ENCODE measurements at regions not wholly inside any gene's neighbourhood (a gene's known extent, or its start where the extent isn't known, plus 50 kb on each side); places are given as distances from the start of the nearest gene placed in this dataset.
A peak's percentile ranks its signal among the peaks of the same experiment; 100 is the strongest.

DNA sequence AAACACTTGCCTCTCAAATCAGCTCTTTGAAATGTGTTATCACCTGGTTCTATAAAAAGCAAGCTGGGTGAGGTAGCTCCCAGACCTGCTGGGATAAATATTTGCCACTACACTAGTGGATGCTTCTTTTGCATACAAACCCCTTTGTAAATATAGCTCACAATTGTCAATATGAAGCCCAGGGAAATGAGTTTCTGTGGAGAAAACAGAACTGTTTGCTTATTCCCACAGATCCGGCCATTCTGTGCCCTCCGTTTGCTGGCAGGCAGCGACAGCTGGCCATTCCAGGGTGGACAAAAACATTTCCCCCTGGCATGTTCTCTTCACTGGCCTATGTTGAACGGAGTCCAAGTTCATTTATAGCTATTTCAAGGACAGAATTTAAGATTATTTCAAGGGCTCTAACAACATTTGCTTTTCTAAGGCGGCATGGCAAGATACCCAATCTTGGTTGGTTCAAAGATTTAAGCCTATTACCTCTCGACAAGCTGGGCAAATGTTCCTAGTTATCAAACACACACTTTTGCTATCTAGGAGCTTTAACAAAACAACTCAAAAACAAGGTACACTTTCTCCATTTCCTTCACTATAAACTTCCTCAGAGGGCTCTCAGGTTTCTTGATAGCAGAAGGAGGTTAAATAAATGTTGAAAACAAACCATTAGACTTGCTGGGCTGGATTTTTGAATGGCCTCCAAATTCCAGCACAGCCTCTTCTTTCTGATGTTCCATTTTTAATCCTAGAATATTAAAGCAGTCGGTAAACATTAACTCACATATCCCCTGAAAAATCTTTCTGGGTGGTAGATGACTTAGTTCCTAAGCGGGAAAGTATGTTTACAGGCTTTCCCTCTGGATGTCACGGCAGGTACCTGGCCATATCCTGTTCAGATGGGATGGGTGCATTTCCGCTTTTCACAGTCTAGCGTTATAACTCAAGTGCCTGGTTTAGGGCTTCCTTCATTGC lies 332.3 kb downstream of the PLK2 start:
- DNase-seq (ENCODE audit: insufficient read length, low spot score) = no peak
- no peak for FAIRE-seq

DNA sequence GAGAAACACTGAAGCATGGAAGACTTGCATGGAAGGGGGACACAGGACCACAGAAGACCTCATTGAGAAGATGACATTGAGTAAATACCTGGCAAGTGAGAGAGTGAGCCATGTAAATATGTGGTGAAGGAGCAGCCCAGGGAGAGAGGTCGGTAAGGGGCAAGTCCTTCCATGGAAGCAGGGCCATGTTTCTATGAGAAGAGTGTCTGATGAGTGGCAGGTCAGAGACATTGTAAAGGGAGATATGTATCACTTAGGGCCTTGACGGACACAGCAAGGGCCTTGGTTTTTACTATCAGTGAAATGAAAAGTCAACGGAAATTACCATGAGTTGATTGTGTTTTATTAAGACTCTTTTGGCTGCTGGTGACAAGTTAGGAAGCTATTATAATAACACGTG lies 336.4 kb downstream of the PLK2 start:
- FAIRE-seq = no peak
- no peak for DNase-seq (ENCODE audit: insufficient read length, low spot score)

DNA sequence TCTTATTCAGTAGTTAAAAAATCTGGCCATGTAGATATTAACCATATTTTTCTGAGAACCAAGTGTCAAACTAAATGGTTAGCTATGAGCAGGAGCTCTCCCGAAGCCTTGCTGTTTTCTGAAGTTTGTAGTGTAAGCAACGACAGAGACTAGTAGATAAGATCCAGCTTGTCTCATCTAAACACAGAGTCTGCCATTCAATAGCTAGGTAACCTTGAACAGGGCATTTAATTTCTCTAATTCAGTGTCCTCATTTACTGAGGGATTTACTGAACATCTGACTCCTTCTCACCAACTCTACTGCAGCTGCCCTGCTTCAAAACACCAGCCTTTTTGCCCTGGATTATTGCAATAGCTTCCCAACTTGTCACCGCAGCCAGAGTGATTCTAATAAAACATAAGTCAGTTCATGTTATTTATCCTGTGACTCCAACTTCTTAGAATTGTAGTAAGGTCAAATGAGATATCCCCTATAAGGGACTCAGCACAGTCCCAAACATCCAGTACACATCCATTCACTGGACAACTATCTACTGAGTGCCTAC lies 337.0 kb downstream of the PLK2 start:
- FAIRE-seq (no peak), DNase-seq (ENCODE audit: insufficient read length, low spot score) (no peak)

DNA sequence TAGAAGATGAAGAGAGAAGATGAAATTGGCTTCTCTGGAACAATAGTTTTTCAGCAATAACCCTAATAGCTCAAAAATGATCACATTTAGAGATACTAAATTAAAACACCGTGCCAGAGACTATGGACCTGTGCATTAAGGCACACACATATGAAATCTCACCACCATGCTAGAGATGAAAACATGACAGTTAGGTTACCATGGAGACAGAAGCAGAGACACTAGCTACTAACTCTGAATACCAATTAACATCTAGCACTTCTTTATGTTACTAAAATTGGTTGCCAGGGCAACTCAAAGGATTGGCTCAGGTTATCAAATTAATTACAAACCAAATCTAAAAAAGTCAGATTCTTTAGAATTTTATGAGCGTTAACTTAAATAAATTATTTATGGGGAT lies 337.7 kb downstream of the PLK2 start:
- FAIRE-seq = no peak
- no peak for DNase-seq (ENCODE audit: insufficient read length, low spot score)

DNA sequence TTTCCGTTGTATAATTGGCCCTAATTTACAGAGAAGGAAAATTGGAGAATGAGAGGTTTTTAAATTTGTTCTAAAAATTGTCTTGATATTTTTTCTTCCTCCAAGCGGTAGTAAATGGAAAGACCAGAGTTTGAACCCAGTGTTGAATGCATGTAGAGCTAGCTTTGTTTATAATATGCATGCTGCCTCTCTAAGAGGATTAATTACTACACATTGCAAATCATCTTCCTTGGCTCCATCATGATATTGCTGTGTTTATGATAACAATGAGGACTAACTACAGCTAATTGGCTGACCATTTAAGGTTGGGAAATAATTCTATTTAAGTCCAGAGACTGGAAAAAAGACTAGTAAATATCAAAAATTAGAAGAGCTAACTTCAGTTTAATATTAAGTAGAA lies 338.5 kb downstream of the PLK2 start:
- FAIRE-seq (no peak), DNase-seq (ENCODE audit: insufficient read length, low spot score) (no peak)

DNA sequence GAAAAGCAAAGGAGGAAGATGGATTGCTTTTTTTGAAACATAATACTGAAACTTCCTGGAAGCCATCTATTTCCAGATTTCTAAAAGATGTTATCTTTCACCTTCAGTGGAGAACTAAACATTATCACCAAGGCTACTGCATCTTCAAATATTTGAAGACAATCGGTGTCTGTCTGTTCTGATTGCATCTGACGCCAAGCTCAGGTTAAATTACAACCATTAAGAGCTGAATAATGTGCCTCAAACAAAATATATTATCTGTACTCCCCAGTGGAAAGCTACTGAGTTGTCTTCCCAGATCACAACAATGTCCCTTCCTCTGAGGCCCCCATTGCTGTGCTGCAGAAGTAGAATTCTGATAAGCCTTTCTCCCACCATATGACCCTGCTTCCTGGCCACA lies 342.3 kb downstream of the PLK2 start:
- no peak for DNase-seq (ENCODE audit: insufficient read length, low spot score)
- no peak for FAIRE-seq

DNA sequence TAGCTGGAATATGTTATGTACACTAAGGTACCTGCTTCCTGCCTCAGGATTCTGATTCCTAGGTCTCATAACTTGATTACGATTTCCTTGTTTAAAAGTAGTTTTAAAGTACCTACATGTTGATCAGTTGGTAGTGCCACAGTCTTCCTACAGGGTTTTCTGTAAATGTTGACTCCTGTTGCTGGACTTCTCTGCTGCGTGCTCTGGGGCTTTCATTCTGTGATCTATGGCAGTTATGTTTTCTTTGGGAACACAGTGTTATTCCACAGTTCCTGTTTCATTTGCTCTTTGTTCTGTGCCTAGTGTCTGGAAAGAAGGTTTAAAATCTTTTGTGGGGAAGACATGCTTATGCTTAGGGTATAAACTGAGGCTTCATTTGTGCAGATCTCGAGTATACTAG lies 343.5 kb downstream of the PLK2 start:
- DNase-seq (ENCODE audit: insufficient read length, low spot score) = no peak

DNA sequence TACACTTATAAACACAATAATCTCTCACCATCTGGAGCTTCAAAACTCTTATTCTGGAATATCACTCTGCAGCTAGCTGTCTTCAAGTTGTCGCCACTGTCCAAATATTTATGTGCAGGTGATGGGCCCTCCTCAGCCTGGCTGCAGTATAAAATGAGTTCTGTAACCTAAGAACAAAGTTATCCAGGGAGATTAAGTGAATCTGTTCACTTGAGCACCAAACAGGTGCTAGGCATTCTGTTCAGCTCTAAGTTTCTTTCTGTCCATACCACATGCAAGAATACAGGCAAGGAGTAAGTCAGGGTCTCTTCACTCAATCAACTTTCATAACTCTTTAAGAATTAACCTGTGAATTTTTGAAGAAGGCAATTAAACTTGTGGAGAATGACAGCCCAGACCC lies 344.1 kb downstream of the PLK2 start:
- FAIRE-seq (no peak), DNase-seq (ENCODE audit: insufficient read length, low spot score) (no peak)

More for the DNA sequence above, 343.5 kb downstream of the PLK2 start:
- FAIRE-seq = no peak

DNA sequence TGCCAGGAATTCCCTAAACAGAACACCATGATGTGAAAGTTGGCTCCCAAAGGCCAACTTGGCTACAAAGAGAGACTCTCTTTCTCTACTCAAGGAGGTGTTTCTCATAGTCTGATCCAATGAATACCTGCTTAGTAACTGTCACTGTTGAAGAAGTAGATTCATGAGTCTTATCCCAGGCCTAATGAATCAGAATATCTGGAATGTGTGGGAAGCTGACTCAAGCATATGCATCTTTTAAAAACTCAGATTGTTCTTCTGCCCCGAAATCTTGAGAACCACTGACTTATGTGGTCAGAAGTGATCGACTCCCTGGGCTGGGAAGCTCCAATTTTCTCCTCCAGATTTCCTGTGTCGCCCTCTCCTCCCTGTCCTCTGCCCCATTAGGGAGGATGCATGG lies 345.6 kb downstream of the PLK2 start:
- FAIRE-seq (no peak), DNase-seq (ENCODE audit: insufficient read length, low spot score) (no peak)

DNA sequence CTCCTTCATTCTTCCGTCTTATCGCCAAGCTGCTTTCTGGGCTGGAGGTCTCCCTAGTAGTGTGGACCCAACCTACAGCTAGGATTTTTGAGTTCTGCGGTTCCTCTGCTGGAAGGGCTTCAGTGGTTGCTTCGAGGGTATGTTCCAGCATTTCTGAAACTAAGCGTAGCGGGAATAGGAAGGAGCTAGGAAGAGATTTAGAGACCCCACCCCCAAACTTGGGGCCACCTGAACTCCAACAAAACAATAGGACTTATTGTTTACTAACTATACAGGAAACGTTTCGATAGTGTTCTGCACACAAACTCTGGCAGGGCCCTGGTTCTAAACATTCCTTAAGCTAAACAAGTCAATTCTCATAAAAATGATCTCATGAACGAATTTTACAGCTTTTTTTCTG lies 346.7 kb downstream of the PLK2 start:
- FAIRE-seq = no peak
- DNase-seq (ENCODE audit: insufficient read length, low spot score) = no peak

DNA sequence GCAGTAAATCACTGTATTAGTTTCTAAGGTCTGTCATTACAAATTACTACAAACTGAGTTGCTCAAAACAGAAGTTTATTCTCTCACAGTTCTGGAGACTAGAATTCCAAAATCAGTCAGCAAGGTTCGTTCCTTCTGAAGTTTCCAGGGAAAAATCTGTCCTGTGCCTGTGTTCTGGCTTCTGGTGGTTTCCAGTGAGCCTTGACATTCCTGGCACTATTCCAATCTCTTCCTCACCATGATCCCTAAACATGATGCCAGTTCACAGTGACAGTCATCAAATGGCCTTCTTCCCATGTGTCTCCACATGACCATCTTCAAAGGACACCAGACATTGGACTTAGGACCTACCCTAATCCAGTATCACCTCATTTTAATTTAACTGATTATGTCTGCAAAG lies 351.4 kb downstream of the PLK2 start:
- no peak for FAIRE-seq
- DNase-seq (ENCODE audit: insufficient read length, low spot score) = no peak

DNA sequence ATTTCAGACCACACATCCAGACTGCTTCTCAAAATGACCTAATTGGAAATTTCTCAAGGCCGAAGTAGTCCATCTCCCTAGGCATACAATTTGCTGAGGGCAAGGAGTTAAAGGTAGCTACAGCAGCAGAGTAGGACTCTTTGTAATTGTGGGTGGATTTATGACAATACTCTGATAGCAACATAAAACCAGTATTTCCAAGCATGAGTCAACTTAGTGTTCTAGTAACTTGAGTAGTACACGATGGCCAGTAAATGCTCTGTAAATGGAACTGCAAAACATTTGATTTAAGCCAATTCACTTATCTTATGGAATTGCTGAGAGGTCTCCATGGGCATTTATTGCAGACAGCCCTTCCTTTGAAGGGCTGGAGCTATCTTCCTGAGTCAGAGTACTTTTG lies 352.2 kb downstream of the PLK2 start:
- DNase-seq (ENCODE audit: insufficient read length, low spot score) = no peak
- no peak for FAIRE-seq

DNA sequence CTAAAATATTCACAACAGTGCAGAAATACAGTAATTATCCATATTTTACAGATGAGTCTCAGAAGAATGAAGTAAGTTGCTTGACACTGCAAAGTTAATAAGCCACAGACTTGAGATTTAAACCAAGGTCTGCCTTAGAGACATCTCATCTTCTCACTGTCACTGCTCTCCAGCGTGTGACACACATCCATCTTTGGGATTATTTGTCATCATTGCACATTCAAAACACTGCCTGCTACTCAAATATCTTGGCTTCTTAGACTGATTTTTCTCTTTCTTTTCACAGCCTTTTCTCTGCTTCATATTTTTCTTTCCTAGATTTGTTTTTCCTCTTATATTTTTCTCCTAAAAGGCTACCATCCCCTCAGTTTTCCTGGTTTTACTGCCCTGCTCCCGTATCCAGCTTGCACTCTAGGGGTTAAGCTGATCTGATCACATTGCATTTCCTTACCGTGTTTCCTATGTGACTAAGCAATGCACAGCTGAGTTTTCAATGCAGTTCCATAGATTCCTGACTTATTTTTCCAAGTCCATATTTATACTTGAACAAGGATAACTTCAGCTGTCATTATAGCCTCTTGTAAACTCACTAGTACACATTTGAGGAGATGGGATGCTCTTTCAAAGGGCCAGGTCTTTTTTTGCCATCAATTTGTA lies 353.0 kb downstream of the PLK2 start:
- no peak for DNase-seq (ENCODE audit: insufficient read length, low spot score)
- FAIRE-seq = no peak

DNA sequence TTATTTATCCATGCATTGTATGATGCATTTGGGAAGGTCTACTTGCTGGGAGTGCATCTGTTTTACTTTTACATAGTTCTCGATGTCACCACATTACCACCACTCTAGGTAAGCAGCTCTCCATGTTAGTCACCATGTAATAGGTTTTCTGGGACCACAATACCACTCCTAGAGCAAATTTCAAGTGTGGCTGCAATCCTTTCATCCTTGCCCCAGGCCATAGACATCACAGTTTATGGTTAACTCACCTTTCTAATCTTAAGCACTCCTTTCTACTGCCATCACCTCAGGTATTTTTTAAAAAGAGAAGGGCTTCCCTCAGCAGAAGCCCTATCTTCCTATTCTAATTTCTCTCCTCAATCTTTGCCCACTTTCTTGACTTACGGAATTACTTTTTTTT lies 354.1 kb downstream of the PLK2 start:
- no peak for DNase-seq (ENCODE audit: insufficient read length, low spot score)
- FAIRE-seq = no peak

DNA sequence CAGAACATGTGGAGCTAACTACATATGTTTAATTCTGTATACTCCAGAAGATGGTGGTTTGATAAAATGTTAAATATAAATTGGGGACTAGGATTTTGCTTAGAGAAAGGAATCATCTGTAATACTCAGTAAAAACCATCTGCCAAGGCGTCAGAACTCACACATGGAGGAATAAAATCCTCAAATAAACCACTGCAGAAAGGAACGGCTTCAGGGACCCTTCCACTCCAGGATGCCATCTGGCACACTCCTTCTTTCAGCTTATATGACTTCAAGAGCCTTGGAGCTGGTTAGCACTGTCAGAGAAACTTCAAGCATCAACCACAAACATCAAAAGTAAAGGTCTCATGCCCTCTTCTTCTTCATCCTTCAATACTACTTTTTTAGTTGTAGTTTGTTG lies 360.6 kb downstream of the PLK2 start:
- no peak for DNase-seq (ENCODE audit: insufficient read length, low spot score)
- FAIRE-seq = no peak

DNA sequence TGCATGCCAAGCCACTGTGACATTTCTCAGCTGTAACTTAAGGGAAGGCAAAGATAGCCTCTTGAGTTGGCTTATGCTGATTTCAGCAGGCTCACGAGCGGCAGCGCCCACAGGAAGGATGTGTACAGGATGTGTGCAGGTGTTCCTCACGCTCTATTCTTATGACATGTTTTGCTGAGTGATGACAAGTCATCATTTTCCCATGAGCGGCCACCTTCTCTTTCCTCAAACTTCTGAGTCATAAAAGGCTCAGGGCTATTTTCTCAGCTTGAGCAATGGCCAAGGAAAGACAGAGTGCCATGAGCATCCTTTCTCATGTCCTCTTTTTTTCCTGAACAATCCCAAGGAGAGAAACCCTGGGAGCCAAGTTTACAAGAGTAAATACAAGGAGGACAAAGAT lies 365.9 kb downstream of the PLK2 start:
- DNase-seq (ENCODE audit: insufficient read length, low spot score) (peak; percentile 36), FAIRE-seq (peak; percentile 51)

DNA sequence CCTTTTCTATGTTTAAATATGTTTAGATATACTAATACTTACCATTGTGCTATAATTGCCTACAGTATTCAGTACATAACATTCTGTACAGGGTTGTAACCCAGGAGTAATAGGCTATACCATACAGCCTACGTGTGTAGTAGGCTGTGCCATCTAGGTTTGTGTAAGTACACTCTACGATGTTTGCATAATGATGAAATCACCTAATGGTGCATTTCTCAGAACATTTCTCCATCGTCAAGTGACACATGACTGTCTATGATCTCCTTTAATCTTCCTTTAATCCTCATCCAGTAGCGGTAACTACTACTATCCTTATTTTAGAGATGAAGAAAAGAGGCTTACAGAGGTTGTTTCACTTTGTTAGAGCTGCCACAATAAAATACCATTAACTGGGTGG lies 369.2 kb downstream of the PLK2 start:
- FAIRE-seq = no peak
- no peak for DNase-seq (ENCODE audit: insufficient read length, low spot score)

DNA sequence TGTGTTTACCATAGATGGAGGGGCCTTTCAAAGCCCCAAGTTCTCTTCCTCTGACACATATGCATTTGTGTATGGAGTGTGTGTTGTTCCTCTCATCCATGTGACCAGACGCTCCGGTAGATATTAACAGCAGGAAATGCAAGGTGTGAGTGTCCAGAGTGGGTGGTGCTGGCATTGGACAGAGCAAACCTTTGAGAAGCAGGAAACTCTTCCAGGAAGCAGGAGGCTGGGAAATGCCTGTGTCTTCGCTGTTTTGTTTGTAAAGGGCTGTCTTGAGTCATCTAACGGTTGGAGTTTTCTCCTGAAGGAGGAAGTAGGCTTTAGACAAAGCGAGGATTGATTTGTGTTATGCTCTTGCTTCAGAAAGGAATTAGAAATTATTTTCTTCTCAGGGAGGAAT lies 370.9 kb downstream of the PLK2 start:
- DNase-seq (ENCODE audit: insufficient read length, low spot score) (no peak), FAIRE-seq (no peak)

DNA sequence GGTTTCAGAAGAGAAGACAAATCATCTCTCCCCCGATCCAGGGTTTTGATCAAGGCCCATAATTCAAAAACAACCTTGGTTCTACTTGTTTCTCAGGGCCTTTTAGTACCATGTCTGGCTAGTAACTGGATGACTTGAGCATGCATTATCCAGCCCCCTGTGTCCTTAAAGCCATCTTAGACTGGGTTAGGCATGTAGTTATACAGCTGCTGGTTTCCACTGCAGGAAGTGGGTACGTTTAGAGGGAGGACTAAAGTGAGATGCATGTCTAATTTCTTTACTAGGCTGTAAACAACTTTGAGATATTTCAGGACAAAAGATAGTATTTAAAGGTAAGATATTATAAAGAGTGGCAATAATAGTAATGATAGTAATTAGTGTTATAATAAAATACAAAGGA lies 372.0 kb downstream of the PLK2 start:
- no peak for DNase-seq (ENCODE audit: insufficient read length, low spot score)
- FAIRE-seq = no peak

DNA sequence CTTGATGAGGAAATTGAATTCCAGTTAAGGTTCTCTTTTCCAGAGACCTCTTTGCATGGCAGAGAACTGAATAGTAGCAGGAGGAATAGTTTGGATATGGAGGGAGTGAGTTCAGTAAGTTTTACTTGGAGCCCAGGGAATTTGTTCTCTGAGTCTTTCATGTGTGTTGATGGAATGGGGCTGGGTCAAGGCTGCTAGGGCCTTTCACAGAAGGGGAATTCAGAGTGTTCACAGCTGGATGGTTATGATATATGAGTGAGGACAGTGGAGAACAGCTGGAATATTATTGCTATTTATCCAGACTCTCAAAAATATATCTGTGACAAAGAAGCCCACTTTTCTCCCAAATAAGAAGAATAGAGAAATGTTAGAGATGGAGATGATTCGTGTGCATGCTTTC lies 372.8 kb downstream of the PLK2 start:
- FAIRE-seq (no peak), DNase-seq (ENCODE audit: insufficient read length, low spot score) (no peak)

DNA sequence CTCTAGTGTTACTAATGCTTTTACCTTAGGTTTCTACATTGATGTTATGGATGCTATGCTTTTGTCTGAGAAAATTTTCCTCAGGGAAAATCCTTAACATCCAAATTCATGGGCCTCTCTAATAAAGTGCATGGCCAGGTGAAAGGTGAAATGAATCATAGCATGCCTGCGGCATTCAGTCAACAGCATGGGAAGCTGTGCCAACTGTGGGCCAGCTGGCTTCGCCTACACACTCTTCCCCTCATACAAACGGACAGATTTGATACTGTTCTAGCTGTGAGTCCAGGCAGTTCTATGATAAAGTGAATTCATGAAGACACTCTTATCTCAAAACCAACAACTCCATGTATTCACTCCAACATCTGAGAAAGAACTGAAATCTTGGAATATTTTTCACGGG lies 374.1 kb downstream of the PLK2 start:
- peak; percentile 32 for DNase-seq (ENCODE audit: insufficient read length, low spot score)
- peak; percentile 80 for FAIRE-seq

DNA sequence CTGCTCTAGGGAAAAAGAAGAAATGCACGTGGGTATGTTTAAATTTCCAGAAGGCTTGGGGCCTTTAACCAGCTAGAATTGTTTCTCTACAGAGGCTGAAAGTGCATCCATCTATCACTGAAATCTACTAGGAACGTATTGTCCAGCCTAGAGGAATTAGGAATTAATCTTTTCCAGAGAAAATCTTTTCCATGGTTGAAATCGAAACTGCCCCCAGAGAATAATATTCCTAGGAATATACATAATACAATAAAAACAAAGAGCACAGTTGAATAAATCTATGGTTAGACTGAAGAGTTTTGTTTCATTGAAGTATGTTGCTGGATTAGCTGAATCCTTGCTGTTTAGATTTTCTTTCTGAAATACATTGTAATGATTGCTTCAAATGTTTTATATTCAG lies 378.5 kb downstream of the PLK2 start:
- FAIRE-seq (no peak), DNase-seq (ENCODE audit: insufficient read length, low spot score) (no peak)
